ENCODE measurements at regions not wholly inside any gene's neighbourhood (a gene's known extent, or its start where the extent isn't known, plus 50 kb on each side); places are given as distances from the start of the nearest gene placed in this dataset.

GRCh38 chr15:25545889-25546288 is 107.1 kb upstream of the UBE3A start:
- TF ChIP-seq CTCF (IDR thresholded peaks at IDR 0.05) (no peak), EZH2 (IDR thresholded peaks at IDR 0.05; ENCODE audit: borderline replicate concordance, insufficient read depth, low read depth, low read length, poor library complexity, severe bottlenecking) (no peak)
